CD4-positive, alpha-beta T cell (primary cell): ENCODE measurements at regions not wholly inside any gene's neighbourhood (a gene's known extent, or its start where the extent isn't known, plus 50 kb on each side); places are given as distances from the start of the nearest gene placed in this dataset.

Source experiments
- ATAC-seq: fragments of 200-7000 bp; cut with Tn5 transposase; one replicate; pipeline ENCODE4 v1.10.0; 2022; ENCODE audit warnings: mild to moderate bottlenecking; ENCODE audit not compliant: poor library complexity
- CTCF ChIA-PET: fragments of 350-600 bp; sonication (Branson Sonifier 250); formaldehyde crosslinking; loops from one replicate; lab custom pipeline; 2021; ENCODE audit warnings: antibody characterized with exemption, inconsistent platforms; lab: Charles Lee
- POLR2A ChIA-PET: fragments of 350-600 bp; sonication (Branson Sonifier 250); formaldehyde crosslinking; loops from one replicate; lab custom pipeline; 2021; ENCODE audit warnings: antibody characterized with exemption, inconsistent platforms; lab: Charles Lee
- DNase-seq, 14 experiments: peaks; one replicate each; pipeline ENCODE4 v3.0.0-alpha.2; 2013 to 2020; ENCODE audit warnings: mixed read lengths in 2 of 14
- H3K27ac ChIP-seq, 2 donors: one replicate each; pipeline versions ENCODE4 v1.5.1 to v1.7.0; 2013; ENCODE audit warnings: low read length in 2 of 2, low read depth in 1 of 2, mild to moderate bottlenecking in 1 of 2
- H3K27me3 ChIP-seq, 2 experiments: 1 replicate in 1 of 2; 2 replicates in 1 of 2; pipeline versions ENCODE4 v1.6.1 to v1.7.0; 2013; ENCODE audit warnings: low read length in 2 of 2, control low read depth in 1 of 2, mild to moderate bottlenecking in 1 of 2, moderate library complexity in 1 of 2; ENCODE audit not compliant: insufficient read depth in 2 of 2, control insufficient read depth in 1 of 2
- H3K36me3 ChIP-seq: one replicate; pipeline ENCODE4 v1.6.1; 2013; ENCODE audit warnings: low read length, control low read depth; ENCODE audit not compliant: insufficient read depth
- H3K4me1 ChIP-seq: one replicate; pipeline ENCODE4 v1.6.1; 2013; ENCODE audit warnings: low read length, control low read depth; ENCODE audit not compliant: insufficient read depth
- H3K4me3 ChIP-seq: one replicate; pipeline ENCODE4 v1.5.1; 2013; ENCODE audit warnings: mild to moderate bottlenecking, low read length, moderate library complexity
- H3K9me3 ChIP-seq, 2 experiments: 1 replicate in 1 of 2; 2 replicates in 1 of 2; pipeline versions ENCODE4 v1.6.1 to v1.7.0; 2013; ENCODE audit warnings: low read length in 2 of 2, mild to moderate bottlenecking in 2 of 2, control low read depth in 1 of 2, moderate library complexity in 1 of 2; ENCODE audit not compliant: control insufficient read depth in 1 of 2, insufficient read depth in 1 of 2
- H3K27ac Mint-ChIP-seq: one replicate; pipeline ENCODE4 v1.8.0; 2020; ENCODE audit warnings: mixed read lengths
- H3K27me3 Mint-ChIP-seq: one replicate; pipeline ENCODE4 v1.8.0; 2021; ENCODE audit warnings: mixed read lengths
- H3K36me3 Mint-ChIP-seq: one replicate; pipeline ENCODE4 v1.8.0; 2021; ENCODE audit warnings: low read depth, mixed read lengths
- H3K4me1 Mint-ChIP-seq: one replicate; pipeline ENCODE4 v1.8.0; 2021; ENCODE audit warnings: low read depth, mixed read lengths
- H3K4me3 Mint-ChIP-seq: one replicate; pipeline ENCODE4 v1.8.0; 2020; ENCODE audit warnings: mild to moderate bottlenecking, mixed read lengths
- H3K9me3 Mint-ChIP-seq: one replicate; pipeline ENCODE4 v1.8.0; 2020; ENCODE audit warnings: mixed read lengths
- CTCF ChIP-seq: fragments of 200-600 bp; IDR thresholded peaks from one replicate; pipeline ENCODE4 v1.8.0; 2022; ENCODE audit warnings: antibody characterized with exemption, mild to moderate bottlenecking
- intact Hi-C, 2 experiments: fragments of 100-400 bp; cut with DNase I in 1 of 2; cut with micrococcal nuclease in 1 of 2; formaldehyde crosslinking; loops; one replicate each; pipeline versions ENCODE4 v1.15.1 to v1.9.0; 2023 to 2025; cut with DNase I, micrococcal nuclease

DNA sequence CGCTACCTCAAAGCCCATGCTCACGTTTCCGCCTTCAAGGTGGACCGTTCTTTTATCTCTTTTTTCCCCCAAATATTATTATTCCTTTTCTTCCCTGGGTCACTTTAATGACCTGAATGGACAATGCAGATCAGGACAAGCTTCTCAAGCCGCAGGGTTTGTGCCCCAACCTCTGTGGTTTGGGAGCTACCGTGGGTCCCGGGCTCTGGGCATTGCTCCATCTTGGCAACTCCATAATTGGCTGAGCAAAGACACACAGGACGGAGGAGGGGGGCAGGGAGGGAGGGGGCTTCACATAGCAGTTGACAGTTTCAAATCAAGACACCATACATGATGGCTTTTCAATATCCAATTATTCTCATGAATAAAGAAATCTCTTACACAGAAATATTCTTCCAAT lies 308.1 kb upstream of the FZD8 start:
- TF ChIP-seq CTCF, result no peak
- H3K4me3 ChIP-seq, result no peak overlapping the region
- POLR2A ChIA-PET, result no interaction called here
- intact Hi-C loops, result no loop called here
- ATAC-seq, result no peak
- no peaks in the 10 kb centered on the region for H3K4me1 Mint-ChIP-seq
- H3K27ac Mint-ChIP-seq, result no peak overlapping the region
- no peak for DNase-seq
- no peaks in the 10 kb centered on the region for H3K4me1 ChIP-seq
- no peaks in the 10 kb centered on the region for H3K27me3 ChIP-seq
- H3K36me3 Mint-ChIP-seq, result no peaks in the 10 kb centered on the region
- H3K36me3 ChIP-seq, result no peaks in the 10 kb centered on the region
- H3K27me3 Mint-ChIP-seq, result no peaks in the 10 kb centered on the region
- no peak overlapping the region for H3K4me3 Mint-ChIP-seq
- CTCF ChIA-PET, result no interaction called here
- H3K27ac ChIP-seq, result no peak overlapping the region
- no peaks in the 10 kb centered on the region for H3K9me3 Mint-ChIP-seq
- no peaks in the 10 kb centered on the region for H3K9me3 ChIP-seq

DNA sequence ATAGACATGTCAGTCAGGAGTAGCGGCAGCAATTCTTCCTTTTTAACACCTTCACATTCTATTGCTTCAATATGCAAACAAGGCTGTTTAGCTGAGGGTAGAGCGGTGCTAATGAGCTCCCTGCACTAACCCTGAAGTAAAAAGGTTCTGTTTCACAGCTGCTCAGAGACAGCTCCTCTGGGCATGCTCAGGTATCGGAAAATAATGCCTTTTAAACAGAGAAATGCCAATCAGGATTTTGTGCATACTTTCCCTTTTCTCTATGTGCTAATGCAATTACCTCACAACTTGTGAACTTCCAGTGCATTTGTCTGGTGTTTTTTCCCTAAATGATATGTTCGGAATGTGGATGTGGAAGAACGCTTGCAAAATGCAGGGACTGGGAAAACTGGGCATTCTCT lies 307.7 kb upstream of the FZD8 start:
- H3K27ac Mint-ChIP-seq, result no peak overlapping the region
- DNase-seq (no peak), ATAC-seq (no peak)
- H3K27ac ChIP-seq, result no peak overlapping the region
- H3K27me3 Mint-ChIP-seq, result no peaks in the 10 kb centered on the region
- CTCF ChIA-PET, result no interaction called here
- no peak overlapping the region for H3K4me3 Mint-ChIP-seq
- no peak for TF ChIP-seq CTCF
- H3K4me3 ChIP-seq, result no peak overlapping the region
- peaks cover 0 to 1% of the 10 kb centered on the region in 2 experiments for H3K9me3 ChIP-seq
- POLR2A ChIA-PET, result no interaction called here
- no peaks in the 10 kb centered on the region for H3K36me3 ChIP-seq
- H3K4me1 Mint-ChIP-seq, result no peaks in the 10 kb centered on the region
- no peaks in the 10 kb centered on the region for H3K36me3 Mint-ChIP-seq
- H3K27me3 ChIP-seq, result no peaks in the 10 kb centered on the region
- intact Hi-C loops, result no loop called here
- no peaks in the 10 kb centered on the region for H3K4me1 ChIP-seq
- no peaks in the 10 kb centered on the region for H3K9me3 Mint-ChIP-seq

- ChIA-PET CTCF (no interaction called here), POLR2A (no interaction called here)
- ATAC-seq (no peak), DNase-seq (no peak)
- intact Hi-C loops, result no loop called here
- no peaks in the 10 kb centered on the region for H3K36me3 Mint-ChIP-seq
- H3K4me1 Mint-ChIP-seq, result no peaks in the 10 kb centered on the region
- TF ChIP-seq CTCF, result no peak
- H3K27ac Mint-ChIP-seq, result no peak overlapping the region
- peaks cover 3% of the 10 kb centered on the region for H3K9me3 Mint-ChIP-seq
- no peak overlapping the region for H3K4me3 Mint-ChIP-seq
- Histone ChIP-seq H3K9me3 (peaks cover 0 to 8% of the 10 kb centered on the region in 2 experiments), H3K4me1 (no peaks in the 10 kb centered on the region), H3K27ac (no peak overlapping the region), H3K27me3 (no peaks in the 10 kb centered on the region), H3K4me3 (no peak overlapping the region), H3K36me3 (no peaks in the 10 kb centered on the region)
- no peaks in the 10 kb centered on the region for H3K27me3 Mint-ChIP-seq
These were observed 304.5 kb upstream of the FZD8 start for GRCh38 chr10:35946556-35946955.
